GM18907 (cell line): ENCODE measurements at regions not wholly inside any gene's neighbourhood (a gene's known extent, or its start where the extent isn't known, plus 50 kb on each side); places are given as distances from the start of the nearest gene placed in this dataset.

Experiments
- ATAC-seq: cut with Tn5 transposase; IDR thresholded peaks from one replicate; pipeline ENCODE4 v1.9.1; 2021; ENCODE audit warnings: mild to moderate bottlenecking, moderate library complexity; ENCODE audit not compliant: unreplicated experiment

- ATAC-seq = no peak
These were observed 119.7 kb downstream of the ACKR3 start for GRCh38 chr2:236689393-236689700.

GRCh38 chr2:236689981-236690380, 120.4 kb downstream of the ACKR3 start:
- no peak for ATAC-seq

GRCh38 chr2:236690726-236691125, 121.1 kb downstream of the ACKR3 start:
- ATAC-seq = no peak

DNA sequence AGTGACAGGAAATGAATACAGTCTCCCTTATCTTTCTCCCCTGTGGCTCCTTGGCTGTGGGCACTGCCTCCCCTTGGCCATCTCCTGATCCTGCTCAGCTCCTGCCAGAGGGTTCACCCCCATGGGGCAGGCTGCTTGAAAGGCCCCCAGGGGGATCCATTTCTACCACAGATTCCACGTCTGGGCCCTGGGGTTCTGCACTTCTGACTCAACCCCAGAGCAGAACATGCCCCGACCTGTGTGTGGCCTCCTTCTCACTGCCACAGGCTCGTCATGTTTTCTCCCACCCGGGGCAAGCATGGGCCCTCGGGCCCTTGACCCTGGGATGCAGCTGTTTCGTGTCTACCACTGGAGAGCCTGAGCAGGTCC, 122.2 kb downstream of the ACKR3 start:
- ATAC-seq = no peak

DNA sequence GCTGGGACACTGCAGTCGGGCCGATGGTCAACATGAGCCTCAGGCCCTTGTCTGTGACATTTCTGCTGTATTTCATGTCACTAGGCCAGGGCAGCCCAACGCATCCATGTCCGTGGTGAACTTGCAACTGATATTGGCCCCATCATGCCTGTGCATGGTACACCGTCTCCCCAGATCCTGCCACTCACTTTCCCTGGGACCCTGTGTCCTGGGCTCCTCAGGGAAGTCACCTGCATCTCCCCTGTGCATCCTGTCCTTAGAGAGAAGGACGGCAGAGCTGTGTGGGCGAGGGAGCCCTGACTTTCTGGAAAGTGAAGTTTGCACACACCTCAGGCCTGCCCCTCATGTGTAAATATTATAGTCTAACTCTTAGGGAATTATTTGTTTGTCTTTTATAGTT, 123.3 kb downstream of the ACKR3 start:
- ATAC-seq = no peak

DNA sequence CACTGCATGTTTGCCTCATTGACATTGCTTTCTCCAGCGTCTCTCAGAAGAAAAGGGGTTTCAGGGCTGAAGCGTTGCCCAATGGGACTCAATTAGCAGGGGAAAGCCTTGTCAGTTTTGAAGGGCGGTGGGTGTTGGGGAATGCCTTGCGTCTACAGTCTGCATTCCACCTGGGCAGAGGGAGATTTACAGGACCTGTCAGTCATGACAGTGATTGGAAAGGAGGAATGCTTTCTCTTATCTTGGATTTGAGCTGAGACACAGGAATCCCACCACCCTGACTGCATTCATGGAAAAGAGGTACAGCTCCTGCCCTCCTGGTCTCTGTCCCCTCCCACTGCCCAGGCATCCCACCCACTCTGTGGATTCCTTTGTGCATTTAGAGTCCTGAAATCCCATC, 123.9 kb downstream of the ACKR3 start:
- no peak for ATAC-seq

DNA sequence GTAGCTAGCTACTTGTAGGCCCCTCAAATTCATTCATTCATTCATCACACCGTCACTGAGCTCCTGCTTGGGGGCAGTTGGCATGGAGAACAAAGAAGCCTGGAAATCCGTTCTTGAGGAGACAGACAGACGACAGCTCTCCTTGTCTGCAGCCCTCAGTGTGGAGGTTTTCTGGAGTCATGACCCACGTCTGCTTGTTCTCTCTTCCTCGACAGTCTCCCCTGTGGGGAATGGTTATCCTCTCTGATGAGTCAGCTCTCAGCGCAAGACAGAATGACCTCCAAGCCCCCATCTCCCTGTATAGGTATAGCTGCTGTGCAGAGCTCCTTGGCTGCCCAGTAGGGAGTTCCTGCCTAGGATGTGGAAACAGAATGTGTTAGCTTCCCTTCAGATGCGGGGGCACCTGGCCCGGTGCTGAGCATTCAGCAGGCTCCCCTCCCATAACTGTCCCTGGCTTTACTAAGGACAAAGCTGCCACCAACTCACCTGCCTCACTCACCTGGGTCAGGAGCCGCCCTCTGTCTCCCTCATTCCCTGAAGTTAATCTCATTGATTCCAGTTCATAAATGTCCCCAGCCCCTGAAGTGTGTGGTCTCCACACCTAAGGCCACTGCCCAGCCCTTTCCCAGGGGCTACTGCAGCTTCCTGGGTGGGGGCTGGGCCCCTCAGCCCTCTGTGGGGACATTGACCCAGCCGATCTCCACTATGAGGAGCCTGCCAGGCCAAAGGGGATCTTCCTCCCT, 124.7 kb downstream of the ACKR3 start:
- ATAC-seq = no peak

GRCh38 chr2:236696834-236697233, 127.2 kb downstream of the ACKR3 start:
- ATAC-seq = no peak

- no peak for ATAC-seq
These were observed 128.5 kb downstream of the ACKR3 start for GRCh38 chr2:236698016-236698627.

- no peak for ATAC-seq
These were observed 131.1 kb downstream of the ACKR3 start for GRCh38 chr2:236700703-236701102.

- ATAC-seq = no peak
These were observed 133.2 kb downstream of the ACKR3 start for GRCh38 chr2:236702657-236703372.

DNA sequence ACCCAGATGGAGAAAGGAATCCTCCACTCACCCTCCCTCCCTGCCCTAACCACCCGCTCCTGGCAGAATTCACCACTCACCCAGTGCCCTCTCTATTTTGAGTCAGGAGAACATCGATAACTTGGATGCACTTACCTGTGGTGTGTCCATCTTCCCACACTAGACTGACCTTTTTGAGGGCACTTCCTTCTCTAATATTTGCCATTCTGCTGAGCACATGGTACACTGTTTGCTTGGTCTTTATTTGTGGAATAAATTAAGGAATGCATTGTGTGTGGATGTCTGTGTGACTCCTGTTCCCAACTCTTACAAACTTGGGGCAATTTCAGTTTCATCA, 133.7 kb downstream of the ACKR3 start:
- ATAC-seq = no peak

- ATAC-seq = no peak
These were observed 134.3 kb downstream of the ACKR3 start for GRCh38 chr2:236703906-236704305.

DNA sequence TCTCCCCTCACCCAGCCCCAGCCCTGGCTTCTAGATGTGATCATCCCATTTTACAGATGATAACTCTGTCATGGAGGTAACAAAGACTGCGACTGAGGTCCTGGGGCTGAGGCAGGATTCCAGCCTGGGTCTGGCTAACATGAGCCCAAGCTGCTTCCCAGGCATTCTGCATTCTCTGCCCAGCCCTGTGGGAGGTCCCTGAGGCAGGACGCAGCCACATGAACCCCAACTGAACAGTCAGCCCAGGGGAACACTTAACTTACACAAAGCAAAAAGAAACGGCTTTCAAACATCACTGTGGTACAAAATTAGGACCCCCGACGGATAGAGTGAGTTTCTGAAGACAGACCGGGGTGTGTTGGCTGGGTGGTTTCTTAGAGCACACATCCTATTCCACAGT, 135.3 kb downstream of the ACKR3 start:
- no peak for ATAC-seq

- no peak for ATAC-seq
These were observed 135.9 kb downstream of the ACKR3 start for GRCh38 chr2:236705295-236706105.

GRCh38 chr2:236706288-236706687, 136.7 kb downstream of the ACKR3 start:
- no peak for ATAC-seq

DNA sequence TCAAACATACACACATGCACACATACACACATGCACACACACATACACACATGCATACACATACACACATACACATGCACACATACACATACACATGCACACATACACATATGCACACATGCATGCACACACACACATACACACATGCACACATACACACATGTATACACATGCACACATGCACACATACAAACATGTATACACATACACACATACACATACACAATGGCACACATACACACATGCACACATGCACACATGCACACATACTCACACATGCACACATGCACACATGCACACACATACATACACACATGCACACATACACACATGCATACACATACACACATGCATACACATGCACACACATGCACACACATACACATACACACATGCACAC, 137.2 kb downstream of the ACKR3 start:
- no peak for ATAC-seq

DNA sequence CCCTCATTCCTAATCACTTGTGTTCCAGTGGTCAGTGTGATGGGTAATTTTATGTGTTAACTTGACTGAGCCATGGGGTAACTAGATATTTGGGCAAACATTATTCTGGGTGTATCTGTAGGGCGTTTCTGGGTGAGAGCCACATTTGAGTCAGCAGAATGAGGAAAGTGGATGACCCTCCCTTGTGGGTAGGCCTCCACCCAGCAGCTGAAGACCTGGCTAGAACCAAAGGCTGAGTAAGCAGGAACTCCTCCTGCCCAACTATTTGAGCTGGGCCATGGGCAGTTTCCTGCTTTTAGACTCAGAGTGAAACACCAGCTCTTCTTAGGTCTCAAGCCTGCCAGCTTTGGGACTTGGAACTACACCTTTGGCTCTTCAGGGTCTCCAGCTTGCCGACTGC, 141.8 kb downstream of the ACKR3 start:
- ATAC-seq = no peak

GRCh38 chr2:236712304-236712703, 142.7 kb downstream of the ACKR3 start:
- no peak for ATAC-seq

DNA sequence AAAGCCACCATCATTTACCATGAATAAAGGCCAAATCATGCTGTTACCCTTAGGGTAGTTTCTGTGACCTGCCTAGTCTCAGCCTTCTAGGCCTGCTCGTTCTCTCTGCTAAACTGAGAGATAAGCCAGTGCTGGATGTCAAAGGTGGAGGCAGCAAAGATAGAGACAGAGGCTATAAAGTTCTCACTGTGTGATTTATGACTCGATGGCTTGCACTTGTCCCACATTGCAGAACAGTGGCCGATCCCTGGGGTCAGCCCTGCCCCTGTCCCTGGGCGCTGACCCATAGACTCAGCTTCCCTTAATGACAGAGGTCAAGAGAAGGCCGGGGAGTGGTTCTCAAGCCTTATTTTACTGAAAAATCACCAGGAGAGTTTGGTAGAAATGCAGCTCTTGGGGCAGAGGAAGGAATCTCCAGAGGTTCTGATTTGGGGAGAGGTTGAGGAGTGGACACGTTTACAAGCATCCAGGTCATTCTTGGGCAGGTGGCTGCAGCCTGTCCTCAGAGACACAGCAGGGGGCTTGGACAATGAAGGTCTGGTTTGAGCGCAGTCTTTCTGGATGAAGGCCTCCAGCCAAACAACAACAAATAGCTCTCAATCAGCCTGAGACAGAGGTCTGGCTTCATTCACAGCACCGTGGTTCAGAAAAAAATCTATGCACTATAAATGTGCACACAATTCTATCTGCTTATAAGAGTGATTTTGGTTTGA, 143.5 kb downstream of the ACKR3 start:
- no peak for ATAC-seq

- no peak for ATAC-seq
These were observed 144.5 kb downstream of the ACKR3 start for GRCh38 chr2:236714080-236714479.
